Transverse colon (tissue), 4 donors: ENCODE measurements at regions not wholly inside any gene's neighbourhood (a gene's known extent, or its start where the extent isn't known, plus 50 kb on each side); places are given as distances from the start of the nearest gene placed in this dataset.

ENCODE experiments used
- CTCF ChIP-seq, 5 experiments: fragments of 200-600 bp in 3 of 5; fragments of 450-650 bp in 2 of 5; sonication (generic) in 3 of 5; IDR thresholded peaks; 1 replicate in 2 of 5; 2 replicates in 3 of 5; pipeline ENCODE4 v1.5.1; 2016 to 2017; ENCODE audit warnings: antibody characterized with exemption in 5 of 5, inconsistent platforms in 3 of 5, mild to moderate bottlenecking in 2 of 5, moderate library complexity in 1 of 5
- POLR2A ChIP-seq: fragments of 450-650 bp; IDR thresholded peaks from one replicate; pipeline ENCODE4 v1.6.1; 2016; ENCODE audit warnings: antibody characterized with exemption, mild to moderate bottlenecking, moderate library complexity
- POLR2AphosphoS5 ChIP-seq, 3 donors: sonication (generic); formaldehyde crosslinking; IDR thresholded peaks; one replicate each; pipeline ENCODE4 v1.6.1; 2016; ENCODE audit warnings: antibody characterized with exemption in 3 of 3

- TF ChIP-seq CTCF (IDR thresholded peaks at IDR 0.05) (no peak), POLR2A (no peak), POLR2AphosphoS5 (IDR thresholded peaks at IDR 0.05) (no peak)
These were observed 894.9 kb upstream of the CTNND2 start for GRCh38 chr5:12799165-12799564.
